Suprapubic skin (tissue), 3 donors: ENCODE measurements at regions not wholly inside any gene's neighbourhood (a gene's known extent, or its start where the extent isn't known, plus 50 kb on each side); places are given as distances from the start of the nearest gene placed in this dataset.

Source experiments
- EP300 ChIP-seq: sonication (generic); formaldehyde crosslinking; IDR thresholded peaks from one replicate; pipeline ENCODE4 v1.6.1; 2017; ENCODE audit warnings: antibody characterized with exemption
- POLR2A ChIP-seq, 2 donors: fragments of 450-650 bp; IDR thresholded peaks; one replicate each; pipeline ENCODE4 v1.6.1; 2017; ENCODE audit warnings: antibody characterized with exemption in 2 of 2, mild to moderate bottlenecking in 2 of 2, moderate library complexity in 2 of 2
- TF ChIP-seq, protein P1 (sequence below), 2 donors: fragments of 200-600 bp in 1 of 2; fragments of 450-650 bp in 1 of 2; sonication (generic) in 1 of 2; IDR thresholded peaks; one replicate each; pipeline ENCODE4 v1.5.1; 2016 to 2019; ENCODE audit warnings: antibody characterized with exemption in 2 of 2, mild to moderate bottlenecking in 1 of 2, moderate library complexity in 1 of 2

DNA sequence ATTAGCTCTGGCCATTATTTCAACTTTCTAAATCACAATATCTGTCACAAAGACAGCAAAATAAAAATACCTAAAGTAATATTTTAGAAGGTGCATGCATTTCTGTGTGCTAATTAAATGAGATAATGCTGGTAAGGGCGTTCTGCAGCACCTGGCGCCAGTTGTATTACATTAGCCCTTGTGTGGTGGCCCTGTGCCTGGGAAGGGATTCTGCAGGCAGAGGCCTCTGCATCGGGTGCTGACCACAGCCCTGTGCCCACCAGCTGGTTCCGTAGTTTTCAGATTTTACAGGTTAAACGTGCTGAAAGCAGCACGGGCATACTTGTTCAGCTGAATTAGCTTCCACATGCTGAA lies 157.7 kb upstream of the PRKCQ start:
- TF ChIP-seq, protein P1, sequence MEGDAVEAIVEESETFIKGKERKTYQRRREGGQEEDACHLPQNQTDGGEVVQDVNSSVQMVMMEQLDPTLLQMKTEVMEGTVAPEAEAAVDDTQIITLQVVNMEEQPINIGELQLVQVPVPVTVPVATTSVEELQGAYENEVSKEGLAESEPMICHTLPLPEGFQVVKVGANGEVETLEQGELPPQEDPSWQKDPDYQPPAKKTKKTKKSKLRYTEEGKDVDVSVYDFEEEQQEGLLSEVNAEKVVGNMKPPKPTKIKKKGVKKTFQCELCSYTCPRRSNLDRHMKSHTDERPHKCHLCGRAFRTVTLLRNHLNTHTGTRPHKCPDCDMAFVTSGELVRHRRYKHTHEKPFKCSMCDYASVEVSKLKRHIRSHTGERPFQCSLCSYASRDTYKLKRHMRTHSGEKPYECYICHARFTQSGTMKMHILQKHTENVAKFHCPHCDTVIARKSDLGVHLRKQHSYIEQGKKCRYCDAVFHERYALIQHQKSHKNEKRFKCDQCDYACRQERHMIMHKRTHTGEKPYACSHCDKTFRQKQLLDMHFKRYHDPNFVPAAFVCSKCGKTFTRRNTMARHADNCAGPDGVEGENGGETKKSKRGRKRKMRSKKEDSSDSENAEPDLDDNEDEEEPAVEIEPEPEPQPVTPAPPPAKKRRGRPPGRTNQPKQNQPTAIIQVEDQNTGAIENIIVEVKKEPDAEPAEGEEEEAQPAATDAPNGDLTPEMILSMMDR (IDR thresholded peaks at IDR 0.05): no peak
- no peak for TF ChIP-seq POLR2A (IDR thresholded peaks at IDR 0.05)
- TF ChIP-seq EP300: no peak
